Loucy (cell line): ENCODE measurements at regions not wholly inside any gene's neighbourhood (a gene's known extent, or its start where the extent isn't known, plus 50 kb on each side); places are given as distances from the start of the nearest gene placed in this dataset.

Experiments
- H2AFZ ChIP-seq: fragments of 200-600 bp; sonication (generic); 2 replicates; pipeline ENCODE4 v1.6.0; 2016; ENCODE audit warnings: antibody characterized with exemption, mild to moderate bottlenecking, low read length, moderate library complexity
- H3F3A ChIP-seq: fragments of 200-600 bp; 2 replicates; pipeline ENCODE4 v1.6.0; 2016; ENCODE audit warnings: antibody characterized with exemption, low read depth, mild to moderate bottlenecking
- H3K27me3 ChIP-seq: fragments of 200-600 bp; sonication (generic); 2 replicates; pipeline ENCODE4 v1.6.1; 2014; ENCODE audit warnings: low read length, mild to moderate bottlenecking; ENCODE audit not compliant: insufficient read depth, poor library complexity, severe bottlenecking
- H3K36me3 ChIP-seq: fragments of 200-600 bp; sonication (generic); 2 replicates; pipeline ENCODE4 v1.6.1; 2016; ENCODE audit warnings: low read length; ENCODE audit not compliant: insufficient read depth
- H3K4me1 ChIP-seq: fragments of 200-600 bp; sonication (generic); 2 replicates; pipeline ENCODE4 v1.5.1; 2014; ENCODE audit warnings: low read length, mild to moderate bottlenecking; ENCODE audit not compliant: insufficient read depth, poor library complexity, severe bottlenecking
- H3K4me2 ChIP-seq: fragments of 200-600 bp; sonication (generic); 2 replicates; pipeline ENCODE4 v1.6.0; 2014; ENCODE audit warnings: antibody characterized with exemption, low read length, low read depth, mild to moderate bottlenecking; ENCODE audit not compliant: poor library complexity, severe bottlenecking
- H3K4me3 ChIP-seq: fragments of 200-600 bp; sonication (generic); 2 replicates; pipeline ENCODE4 v1.5.1; 2014; ENCODE audit warnings: low read length, mild to moderate bottlenecking, mixed read lengths; ENCODE audit not compliant: poor library complexity, severe bottlenecking
- H3K79me2 ChIP-seq: fragments of 200-600 bp; sonication (generic); 2 replicates; pipeline ENCODE4 v1.6.1; 2014; ENCODE audit warnings: low read length; ENCODE audit not compliant: insufficient read depth
- H3K9ac ChIP-seq: fragments of 200-600 bp; sonication (generic); 2 replicates; pipeline ENCODE4 v1.6.0; 2014; ENCODE audit warnings: mild to moderate bottlenecking, low read depth, low read length, moderate library complexity; ENCODE audit not compliant: poor library complexity, severe bottlenecking
- H3K9me2 ChIP-seq: fragments of 200-600 bp; sonication (generic); replicated peaks from 2 replicates; pipeline ENCODE4 v1.6.1; 2016; ENCODE audit warnings: low read depth, low read length, mixed read lengths
- H3K9me3 ChIP-seq: fragments of 200-600 bp; sonication (generic); 2 replicates; pipeline ENCODE4 v1.6.1; 2014; ENCODE audit warnings: mild to moderate bottlenecking, antibody characterized with exemption, low read length, low read depth; ENCODE audit not compliant: insufficient read depth
- H4K20me1 ChIP-seq: fragments of 200-600 bp; sonication (generic); 2 replicates; pipeline ENCODE4 v1.6.0; 2014; ENCODE audit warnings: antibody characterized with exemption, low read length, mild to moderate bottlenecking; ENCODE audit not compliant: insufficient read depth, poor library complexity, severe bottlenecking
- CTCF ChIP-seq: fragments of 200-600 bp; sonication (generic); conservative IDR thresholded peaks from 2 replicates; pipeline ENCODE4 v1.5.1; 2014; ENCODE audit warnings: mild to moderate bottlenecking, antibody characterized with exemption, low read length
- EZH2phosphoT487 ChIP-seq: fragments of 200-600 bp; IDR thresholded peaks from 2 replicates; pipeline ENCODE4 v1.6.1; 2018; ENCODE audit warnings: antibody characterized with exemption, mild to moderate bottlenecking, moderate library complexity, borderline replicate concordance

GRCh38 chr2:136362676-136363390, 244.9 kb upstream of the CXCR4 start:
- H3K9me2 ChIP-seq, result no peaks in the 10 kb centered on the region
- TF ChIP-seq EZH2phosphoT487, result no peak
- no peak for TF ChIP-seq CTCF
- H3K79me2 ChIP-seq, result no peaks in the 10 kb centered on the region
- no peaks in the 10 kb centered on the region for H3K9me3 ChIP-seq
- no peak overlapping the region for H3K9ac ChIP-seq
- no peak overlapping the region for H3K4me2 ChIP-seq
- H4K20me1 ChIP-seq, result no peaks in the 10 kb centered on the region
- no peaks in the 10 kb centered on the region for H3F3A ChIP-seq
- H3K4me1 ChIP-seq, result peaks cover 3% of the 10 kb centered on the region
- no peak overlapping the region for H3K4me3 ChIP-seq
- H2AFZ ChIP-seq, result no peak overlapping the region
- no peaks in the 10 kb centered on the region for H3K36me3 ChIP-seq
- no peaks in the 10 kb centered on the region for H3K27me3 ChIP-seq

GRCh38 chr2:136361521-136361920, 243.6 kb upstream of the CXCR4 start:
- Histone ChIP-seq H2AFZ (no peak overlapping the region), H3K4me1 (peaks cover 3% of the 10 kb centered on the region), H3K9me3 (no peaks in the 10 kb centered on the region), H3K79me2 (no peaks in the 10 kb centered on the region), H3K36me3 (no peaks in the 10 kb centered on the region), H3K9ac (no peak overlapping the region), H3K4me2 (no peak overlapping the region), H4K20me1 (no peaks in the 10 kb centered on the region), H3K9me2 (no peaks in the 10 kb centered on the region), H3K27me3 (no peaks in the 10 kb centered on the region), H3F3A (no peaks in the 10 kb centered on the region), H3K4me3 (no peak overlapping the region)
- TF ChIP-seq EZH2phosphoT487 (no peak), CTCF (no peak)

- Histone ChIP-seq H3K4me3 (no peak overlapping the region), H3K4me1 (peaks cover 3% of the 10 kb centered on the region), H3K4me2 (no peak overlapping the region), H3K27me3 (no peaks in the 10 kb centered on the region), H3K36me3 (no peaks in the 10 kb centered on the region), H4K20me1 (no peaks in the 10 kb centered on the region), H3K9me2 (no peaks in the 10 kb centered on the region), H3F3A (no peaks in the 10 kb centered on the region), H3K9ac (no peak overlapping the region), H2AFZ (no peak overlapping the region), H3K79me2 (no peaks in the 10 kb centered on the region), H3K9me3 (no peaks in the 10 kb centered on the region)
- TF ChIP-seq CTCF, result no peak
- TF ChIP-seq EZH2phosphoT487, result no peak
Observed at GRCh38 chr2:136360790-136361189, 242.8 kb upstream of the CXCR4 start.
